ENCODE measurements at regions not wholly inside any gene's neighbourhood (a gene's known extent, or its start where the extent isn't known, plus 50 kb on each side); places are given as distances from the start of the nearest gene placed in this dataset.

DNA sequence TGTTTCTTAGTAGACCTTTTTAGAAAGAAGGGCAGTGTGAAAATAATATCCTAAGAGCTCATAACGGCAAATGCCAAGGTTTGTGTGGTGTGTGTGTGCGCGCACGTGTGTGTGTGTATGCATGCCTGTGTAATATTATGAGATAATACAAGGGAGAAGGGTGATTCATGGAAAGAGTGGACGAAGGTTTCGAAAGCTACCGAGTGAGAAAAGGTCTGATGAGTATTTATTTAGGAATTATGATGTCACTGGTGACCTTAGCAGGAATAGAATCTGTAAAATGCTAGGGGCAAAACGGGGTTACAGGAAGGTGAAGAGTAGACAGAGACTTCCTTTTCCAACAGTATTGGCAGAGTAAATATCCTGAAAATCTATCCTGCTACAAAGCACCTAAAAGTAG, 107.3 kb downstream of the AHR start:
- no peaks in the 10 kb centered on the region for H3K27me3 ChIP-seq (ENCODE audit: control insufficient read depth in 1 of 2, insufficient read depth in 2 of 2, low read length in 2 of 2)
- H3K9ac ChIP-seq (ENCODE audit: insufficient read depth, low read depth, low read length): no peak overlapping the region
- ATAC-seq: no peak
- no peaks in the 10 kb centered on the region for H4K20me1 ChIP-seq (ENCODE audit: insufficient read depth, low read length)
- H3K79me2 ChIP-seq (ENCODE audit: insufficient read depth, low read length): no peaks in the 10 kb centered on the region
- peak; percentile 78 for DNase-seq (ENCODE audit: low spot score)
- peak overlapping the region; percentile 10; the same call in 1 of the 2 replicates for H3K4me2 ChIP-seq (ENCODE audit: low read depth, low read length)
- H3K36me3 ChIP-seq (replicated peaks in 1 of 2; ENCODE audit: control insufficient read depth in 1 of 2, insufficient read depth in 2 of 2, low read length in 2 of 2): no peaks in the 10 kb centered on the region
- H3K4me3 ChIP-seq (replicated peaks in 1 of 3; ENCODE audit: insufficient read depth in 1 of 3, low read depth in 2 of 3, low read length in 3 of 3): no peak overlapping the region
- in situ Hi-C loops (cut with HindIII; ENCODE audit: extremely low pct_ligation_motif_present, low pct_unique_long_range_greater_than_20kb) (no loop called here), intact Hi-C loops (cut with micrococcal nuclease; ENCODE audit: unreplicated experiment) (no loop called here)
- H2AFZ ChIP-seq (ENCODE audit: low read length): no peak overlapping the region
- BruUV-seq (replicated peaks): no TSS peak
- no peak for FAIRE-seq
- no peaks in the 10 kb centered on the region for H3K9me3 ChIP-seq (ENCODE audit: low read length)
- H3K27ac ChIP-seq (ENCODE audit: extremely low read length, insufficient read depth, low read length): no peak overlapping the region
- ChIA-PET POLR2A (no interaction called here), CTCF (ENCODE audit: low intra/inter-chr PET ratio, low total read pairs) (no interaction called here)
- WGBS (ENCODE audit: low lambda C conversion rate): 43% methylated on average over 8 of the region's 8 CpGs
- peaks cover 60% of the 10 kb centered on the region for H3K4me1 ChIP-seq (ENCODE audit: insufficient read depth, low read length)
- TF ChIP-seq MAFG (CRISPR knock-in tag; IDR thresholded peaks at IDR 0.05) (no peak), USF2 (IDR thresholded peaks at IDR 0.05; ENCODE audit: low read depth, low read length) (no peak), USF2 (CRISPR knock-in tag; IDR thresholded peaks at IDR 0.05; ENCODE audit: borderline replicate concordance) (no peak), ZBTB21 (CRISPR knock-in tag; IDR thresholded peaks at IDR 0.05) (peak; percentile 85), ZBTB46 (CRISPR knock-in tag; IDR thresholded peaks at IDR 0.05; ENCODE audit: borderline replicate concordance) (no peak), ATF7 (IDR thresholded peaks at IDR 0.05) (peak; percentile 49), ATF7 (CRISPR knock-in tag; IDR thresholded peaks at IDR 0.05) (no peak), POGZ (CRISPR knock-in tag; IDR thresholded peaks at IDR 0.05) (peak; percentile 38; the same call in 1 of the 2 replicates), SKI (IDR thresholded peaks at IDR 0.05; ENCODE audit: partially characterized antibody) (peak; percentile 44)
- TF ChIP-seq, protein P1, sequence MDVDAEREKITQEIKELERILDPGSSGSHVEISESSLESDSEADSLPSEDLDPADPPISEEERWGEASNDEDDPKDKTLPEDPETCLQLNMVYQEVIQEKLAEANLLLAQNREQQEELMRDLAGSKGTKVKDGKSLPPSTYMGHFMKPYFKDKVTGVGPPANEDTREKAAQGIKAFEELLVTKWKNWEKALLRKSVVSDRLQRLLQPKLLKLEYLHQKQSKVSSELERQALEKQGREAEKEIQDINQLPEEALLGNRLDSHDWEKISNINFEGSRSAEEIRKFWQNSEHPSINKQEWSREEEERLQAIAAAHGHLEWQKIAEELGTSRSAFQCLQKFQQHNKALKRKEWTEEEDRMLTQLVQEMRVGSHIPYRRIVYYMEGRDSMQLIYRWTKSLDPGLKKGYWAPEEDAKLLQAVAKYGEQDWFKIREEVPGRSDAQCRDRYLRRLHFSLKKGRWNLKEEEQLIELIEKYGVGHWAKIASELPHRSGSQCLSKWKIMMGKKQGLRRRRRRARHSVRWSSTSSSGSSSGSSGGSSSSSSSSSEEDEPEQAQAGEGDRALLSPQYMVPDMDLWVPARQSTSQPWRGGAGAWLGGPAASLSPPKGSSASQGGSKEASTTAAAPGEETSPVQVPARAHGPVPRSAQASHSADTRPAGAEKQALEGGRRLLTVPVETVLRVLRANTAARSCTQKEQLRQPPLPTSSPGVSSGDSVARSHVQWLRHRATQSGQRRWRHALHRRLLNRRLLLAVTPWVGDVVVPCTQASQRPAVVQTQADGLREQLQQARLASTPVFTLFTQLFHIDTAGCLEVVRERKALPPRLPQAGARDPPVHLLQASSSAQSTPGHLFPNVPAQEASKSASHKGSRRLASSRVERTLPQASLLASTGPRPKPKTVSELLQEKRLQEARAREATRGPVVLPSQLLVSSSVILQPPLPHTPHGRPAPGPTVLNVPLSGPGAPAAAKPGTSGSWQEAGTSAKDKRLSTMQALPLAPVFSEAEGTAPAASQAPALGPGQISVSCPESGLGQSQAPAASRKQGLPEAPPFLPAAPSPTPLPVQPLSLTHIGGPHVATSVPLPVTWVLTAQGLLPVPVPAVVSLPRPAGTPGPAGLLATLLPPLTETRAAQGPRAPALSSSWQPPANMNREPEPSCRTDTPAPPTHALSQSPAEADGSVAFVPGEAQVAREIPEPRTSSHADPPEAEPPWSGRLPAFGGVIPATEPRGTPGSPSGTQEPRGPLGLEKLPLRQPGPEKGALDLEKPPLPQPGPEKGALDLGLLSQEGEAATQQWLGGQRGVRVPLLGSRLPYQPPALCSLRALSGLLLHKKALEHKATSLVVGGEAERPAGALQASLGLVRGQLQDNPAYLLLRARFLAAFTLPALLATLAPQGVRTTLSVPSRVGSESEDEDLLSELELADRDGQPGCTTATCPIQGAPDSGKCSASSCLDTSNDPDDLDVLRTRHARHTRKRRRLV (CRISPR knock-in tag; IDR thresholded peaks at IDR 0.05): no peak
- TF ChIP-seq, protein P2, sequence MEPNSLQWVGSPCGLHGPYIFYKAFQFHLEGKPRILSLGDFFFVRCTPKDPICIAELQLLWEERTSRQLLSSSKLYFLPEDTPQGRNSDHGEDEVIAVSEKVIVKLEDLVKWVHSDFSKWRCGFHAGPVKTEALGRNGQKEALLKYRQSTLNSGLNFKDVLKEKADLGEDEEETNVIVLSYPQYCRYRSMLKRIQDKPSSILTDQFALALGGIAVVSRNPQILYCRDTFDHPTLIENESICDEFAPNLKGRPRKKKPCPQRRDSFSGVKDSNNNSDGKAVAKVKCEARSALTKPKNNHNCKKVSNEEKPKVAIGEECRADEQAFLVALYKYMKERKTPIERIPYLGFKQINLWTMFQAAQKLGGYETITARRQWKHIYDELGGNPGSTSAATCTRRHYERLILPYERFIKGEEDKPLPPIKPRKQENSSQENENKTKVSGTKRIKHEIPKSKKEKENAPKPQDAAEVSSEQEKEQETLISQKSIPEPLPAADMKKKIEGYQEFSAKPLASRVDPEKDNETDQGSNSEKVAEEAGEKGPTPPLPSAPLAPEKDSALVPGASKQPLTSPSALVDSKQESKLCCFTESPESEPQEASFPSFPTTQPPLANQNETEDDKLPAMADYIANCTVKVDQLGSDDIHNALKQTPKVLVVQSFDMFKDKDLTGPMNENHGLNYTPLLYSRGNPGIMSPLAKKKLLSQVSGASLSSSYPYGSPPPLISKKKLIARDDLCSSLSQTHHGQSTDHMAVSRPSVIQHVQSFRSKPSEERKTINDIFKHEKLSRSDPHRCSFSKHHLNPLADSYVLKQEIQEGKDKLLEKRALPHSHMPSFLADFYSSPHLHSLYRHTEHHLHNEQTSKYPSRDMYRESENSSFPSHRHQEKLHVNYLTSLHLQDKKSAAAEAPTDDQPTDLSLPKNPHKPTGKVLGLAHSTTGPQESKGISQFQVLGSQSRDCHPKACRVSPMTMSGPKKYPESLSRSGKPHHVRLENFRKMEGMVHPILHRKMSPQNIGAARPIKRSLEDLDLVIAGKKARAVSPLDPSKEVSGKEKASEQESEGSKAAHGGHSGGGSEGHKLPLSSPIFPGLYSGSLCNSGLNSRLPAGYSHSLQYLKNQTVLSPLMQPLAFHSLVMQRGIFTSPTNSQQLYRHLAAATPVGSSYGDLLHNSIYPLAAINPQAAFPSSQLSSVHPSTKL (CRISPR knock-in tag; IDR thresholded peaks at IDR 0.05): peak; percentile 84

Measured in HepG2 (cell line).